Epithelial cell of proximal tubule (primary cell): ENCODE measurements at regions not wholly inside any gene's neighbourhood (a gene's known extent, or its start where the extent isn't known, plus 50 kb on each side); places are given as distances from the start of the nearest gene placed in this dataset.

Source experiments
- DNase-seq: peaks from one replicate; pipeline ENCODE4 v3.0.0-alpha.2; 2011; ENCODE audit warnings: low read depth
- H3K4me3 ChIP-seq: 2 replicates; pipeline ENCODE4 v1.5.1; 2011; ENCODE audit warnings: low read depth, mild to moderate bottlenecking, low read length
- TF ChIP-seq, protein P1 (sequence below): conservative IDR thresholded peaks from 2 replicates; pipeline ENCODE4 v1.5.1; 2012; ENCODE audit warnings: low read depth, mild to moderate bottlenecking, low read length

DNA sequence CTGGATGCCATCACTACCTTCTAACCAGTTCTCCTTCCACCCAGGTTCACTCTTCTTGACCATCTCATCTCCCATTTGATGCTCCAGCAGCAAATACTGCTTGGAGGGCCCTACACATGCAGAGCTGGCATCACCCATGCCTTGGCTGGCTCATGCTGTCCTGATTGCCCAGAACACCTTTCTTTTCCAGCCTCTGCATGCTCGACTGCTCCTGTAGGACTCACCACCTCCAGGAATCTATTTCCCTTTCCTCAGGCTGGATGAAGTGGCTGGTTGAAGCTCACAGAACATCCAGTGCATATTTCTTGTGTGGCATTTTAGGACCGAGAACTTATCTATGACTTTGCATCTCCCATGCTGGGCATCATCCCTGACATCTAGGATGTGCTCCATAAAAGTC is 148.3 kb downstream of the CPEB2 start:
- TF ChIP-seq, protein P1, sequence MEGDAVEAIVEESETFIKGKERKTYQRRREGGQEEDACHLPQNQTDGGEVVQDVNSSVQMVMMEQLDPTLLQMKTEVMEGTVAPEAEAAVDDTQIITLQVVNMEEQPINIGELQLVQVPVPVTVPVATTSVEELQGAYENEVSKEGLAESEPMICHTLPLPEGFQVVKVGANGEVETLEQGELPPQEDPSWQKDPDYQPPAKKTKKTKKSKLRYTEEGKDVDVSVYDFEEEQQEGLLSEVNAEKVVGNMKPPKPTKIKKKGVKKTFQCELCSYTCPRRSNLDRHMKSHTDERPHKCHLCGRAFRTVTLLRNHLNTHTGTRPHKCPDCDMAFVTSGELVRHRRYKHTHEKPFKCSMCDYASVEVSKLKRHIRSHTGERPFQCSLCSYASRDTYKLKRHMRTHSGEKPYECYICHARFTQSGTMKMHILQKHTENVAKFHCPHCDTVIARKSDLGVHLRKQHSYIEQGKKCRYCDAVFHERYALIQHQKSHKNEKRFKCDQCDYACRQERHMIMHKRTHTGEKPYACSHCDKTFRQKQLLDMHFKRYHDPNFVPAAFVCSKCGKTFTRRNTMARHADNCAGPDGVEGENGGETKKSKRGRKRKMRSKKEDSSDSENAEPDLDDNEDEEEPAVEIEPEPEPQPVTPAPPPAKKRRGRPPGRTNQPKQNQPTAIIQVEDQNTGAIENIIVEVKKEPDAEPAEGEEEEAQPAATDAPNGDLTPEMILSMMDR, result no peak
- DNase-seq, result no peak
- no peak overlapping the region for H3K4me3 ChIP-seq

DNA sequence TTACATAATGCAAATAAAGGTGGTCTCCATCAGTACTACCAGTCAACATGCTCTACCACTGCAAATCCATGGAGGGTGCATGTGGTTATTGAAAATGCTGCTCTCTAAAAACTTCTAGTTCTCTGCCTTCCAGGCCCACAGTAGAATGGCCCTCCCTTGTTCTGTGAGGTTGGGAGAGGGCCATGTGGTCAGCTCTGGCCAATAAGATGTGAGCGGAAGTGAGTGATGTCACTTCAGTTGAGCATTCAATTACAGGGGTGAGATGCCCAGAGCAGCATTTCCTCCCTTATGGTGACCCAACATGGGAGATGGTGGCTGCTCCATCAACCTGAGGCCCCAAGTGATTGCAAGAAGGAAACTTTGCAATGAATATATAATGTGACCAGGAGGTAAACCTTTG is 148.8 kb downstream of the CPEB2 start:
- no peak for DNase-seq
- TF ChIP-seq, protein P1, result no peak
- no peak overlapping the region for H3K4me3 ChIP-seq

DNA sequence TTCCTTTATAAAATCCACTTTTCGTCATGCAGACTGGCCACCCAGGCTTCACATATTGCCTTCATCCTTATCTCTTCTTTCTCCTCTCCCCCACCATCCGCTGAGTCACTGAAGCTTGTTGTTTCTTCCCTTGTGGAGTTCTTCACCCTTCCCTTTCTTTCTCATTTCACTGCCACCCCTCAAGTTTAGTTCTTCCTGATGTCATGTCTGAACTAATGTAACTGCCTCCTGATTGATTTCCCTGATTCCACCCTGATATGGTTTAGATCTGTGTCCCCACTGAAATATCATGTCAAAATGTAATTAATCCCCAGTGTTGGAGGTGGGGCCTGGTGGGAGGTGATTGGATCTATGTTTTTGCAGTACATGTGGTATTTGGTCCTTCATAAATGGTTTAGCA is 151.4 kb downstream of the CPEB2 start:
- no peak for DNase-seq
- H3K4me3 ChIP-seq, result no peak overlapping the region
- TF ChIP-seq, protein P1, result no peak

DNA sequence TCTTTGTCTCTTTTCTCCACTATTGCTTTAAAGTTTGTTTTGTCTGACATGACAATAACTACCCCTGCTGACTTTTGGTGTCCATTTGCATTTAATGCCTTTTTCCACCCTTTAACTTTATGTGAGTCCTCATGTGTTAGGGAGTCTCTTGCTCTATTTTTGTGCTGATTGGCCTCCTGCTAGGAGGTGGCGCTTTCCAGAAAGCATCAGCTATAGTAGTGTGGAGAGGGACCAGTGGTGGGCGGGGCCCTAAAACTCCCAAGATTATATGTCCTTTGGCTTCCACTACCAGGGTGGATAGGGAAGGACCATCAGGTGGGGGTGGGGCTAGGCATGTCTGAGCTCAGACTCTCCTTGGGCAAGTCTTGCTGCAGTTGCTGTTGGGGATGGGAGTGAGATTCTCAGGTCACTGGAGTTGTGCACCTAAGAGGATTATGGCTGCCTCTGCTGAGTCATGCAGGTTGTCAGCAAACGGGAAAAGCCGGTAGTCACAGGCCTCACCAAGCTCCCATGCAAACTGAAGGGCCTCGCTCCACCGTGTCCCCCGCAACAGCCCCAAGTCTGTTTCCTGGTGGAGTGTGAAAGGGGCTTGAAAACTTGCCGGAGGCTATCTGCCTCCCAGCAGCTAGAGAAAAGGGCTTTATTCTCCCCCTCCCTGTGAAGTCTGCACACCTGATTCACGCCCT is 156.3 kb downstream of the CPEB2 start:
- no peak overlapping the region for H3K4me3 ChIP-seq
- TF ChIP-seq, protein P1, result no peak
- DNase-seq, result no peak

DNA sequence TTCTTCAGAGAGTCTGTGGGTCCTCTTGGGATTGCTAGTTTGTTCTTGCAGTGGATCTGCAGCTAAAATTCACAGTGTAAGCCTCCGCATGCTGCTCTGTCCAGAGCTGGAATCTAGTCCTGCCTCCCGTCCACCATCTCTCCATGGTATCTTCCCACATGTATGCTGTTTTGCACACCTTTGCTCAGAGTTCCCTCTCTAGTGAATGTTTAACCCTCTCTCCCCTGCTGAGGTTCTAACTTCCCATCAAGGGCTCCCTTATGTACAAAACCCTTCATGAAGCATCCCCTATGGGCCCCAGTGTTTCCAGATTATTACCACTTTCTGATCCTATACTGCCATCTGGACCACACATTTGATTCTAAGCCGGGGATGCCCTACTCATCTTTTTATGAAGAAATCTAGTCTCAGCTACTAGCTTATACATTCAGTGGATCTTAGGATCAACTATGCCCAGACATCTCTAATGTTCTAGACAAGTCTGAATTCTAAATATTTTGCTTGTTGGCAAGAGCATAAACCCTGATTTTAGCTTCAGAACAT is 157.3 kb downstream of the CPEB2 start:
- no peak overlapping the region for H3K4me3 ChIP-seq
- TF ChIP-seq, protein P1, result no peak
- DNase-seq, result no peak

DNA sequence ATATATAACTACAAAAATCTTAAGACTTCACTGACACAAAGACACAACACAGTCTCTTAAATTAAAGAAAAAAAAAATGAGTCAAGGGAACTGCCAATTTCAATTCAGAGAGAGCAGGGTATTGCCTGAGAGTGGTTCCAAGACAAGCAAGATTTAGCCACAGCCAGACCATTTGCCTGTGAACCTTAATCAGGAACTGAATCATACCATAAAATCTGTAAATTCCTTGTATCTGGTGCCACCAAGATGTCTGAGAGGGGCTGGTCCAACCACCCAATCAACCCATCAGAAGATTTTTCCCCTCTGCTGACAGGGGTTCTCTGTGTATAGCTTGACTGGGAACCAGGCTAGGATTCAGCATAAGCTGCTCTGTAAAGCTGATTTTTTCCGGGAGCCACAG is 159.2 kb downstream of the CPEB2 start:
- no peak for DNase-seq
- H3K4me3 ChIP-seq, result no peak overlapping the region
- TF ChIP-seq, protein P1, result no peak

DNA sequence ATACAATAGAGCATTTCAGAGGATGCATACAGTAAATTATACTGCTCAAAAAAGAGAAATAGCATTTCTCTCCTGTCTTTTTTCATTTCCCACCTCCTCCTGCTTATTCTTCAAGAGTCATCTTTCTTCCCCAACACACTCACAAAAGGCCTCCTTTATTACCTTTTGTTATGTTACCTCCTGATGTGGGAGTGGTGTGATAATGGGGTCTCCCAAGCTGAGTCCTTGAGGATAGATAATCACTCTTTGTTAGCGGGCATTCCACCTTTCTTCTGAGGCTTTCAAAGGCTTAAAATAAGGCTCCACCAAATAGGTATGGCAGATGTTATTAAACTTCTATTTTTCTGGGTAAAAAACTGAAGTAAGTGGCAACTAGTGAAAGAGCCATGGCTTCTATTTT is 159.8 kb downstream of the CPEB2 start:
- H3K4me3 ChIP-seq, result no peak overlapping the region
- TF ChIP-seq, protein P1, result no peak
- DNase-seq, result no peak
